Endothelial cell (in vitro differentiated cells): ENCODE measurements at regions not wholly inside any gene's neighbourhood (a gene's known extent, or its start where the extent isn't known, plus 50 kb on each side); places are given as distances from the start of the nearest gene placed in this dataset.

Experiments used
- DNase-seq: peaks from one replicate; pipeline ENCODE4 v3.0.0; 2021; ENCODE audit warnings: low spot score
- H3K27ac Mint-ChIP-seq: one replicate; pipeline ENCODE4 v1.8.0; 2021; ENCODE audit warnings: mixed read lengths, inconsistent platforms; ENCODE audit not compliant: unreplicated experiment
- H3K27me3 Mint-ChIP-seq: one replicate; pipeline ENCODE4 v1.8.0; 2021; ENCODE audit warnings: mild to moderate bottlenecking, moderate library complexity, mixed read lengths, inconsistent platforms; ENCODE audit not compliant: unreplicated experiment
- H3K36me3 Mint-ChIP-seq: one replicate; pipeline ENCODE4 v1.8.0; 2021; ENCODE audit warnings: mild to moderate bottlenecking, low read depth, mixed read lengths, inconsistent platforms; ENCODE audit not compliant: unreplicated experiment
- H3K4me1 Mint-ChIP-seq: one replicate; pipeline ENCODE4 v1.8.0; 2021; ENCODE audit warnings: mild to moderate bottlenecking, mixed read lengths, inconsistent platforms; ENCODE audit not compliant: unreplicated experiment
- H3K4me3 Mint-ChIP-seq: one replicate; pipeline ENCODE4 v1.8.0; 2021; ENCODE audit warnings: mild to moderate bottlenecking, mixed read lengths, inconsistent platforms; ENCODE audit not compliant: unreplicated experiment
- H3K9me3 Mint-ChIP-seq: one replicate; pipeline ENCODE4 v1.8.0; 2021; ENCODE audit warnings: mixed read lengths, inconsistent platforms; ENCODE audit not compliant: unreplicated experiment
- TF ChIP-seq, protein P1 (sequence below): fragments of 200-600 bp; sonication (generic); IDR thresholded peaks from one replicate; pipeline ENCODE4 v1.5.0; 2021; ENCODE audit warnings: antibody characterized with exemption; ENCODE audit not compliant: unreplicated experiment

DNA sequence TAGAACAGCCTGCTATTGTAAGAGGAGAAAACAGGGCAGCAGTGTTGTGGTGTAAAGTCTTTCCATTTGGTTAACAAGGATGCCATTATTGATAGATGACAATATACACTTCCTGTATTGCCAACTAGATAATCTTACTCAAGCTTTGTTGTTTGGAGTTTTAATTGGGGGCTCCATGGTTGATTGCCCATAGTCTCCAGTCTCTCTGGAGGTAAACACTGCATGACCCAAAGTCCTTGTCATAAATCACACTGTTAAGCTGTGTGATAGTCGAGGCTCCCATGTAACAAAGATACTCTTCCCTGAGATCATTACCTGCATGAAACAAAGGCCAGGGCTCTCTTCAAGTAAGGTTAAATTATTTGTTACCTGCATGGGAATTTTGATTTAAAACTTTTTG is 394.6 kb downstream of the C4orf33 start:
- no peak for DNase-seq

DNA sequence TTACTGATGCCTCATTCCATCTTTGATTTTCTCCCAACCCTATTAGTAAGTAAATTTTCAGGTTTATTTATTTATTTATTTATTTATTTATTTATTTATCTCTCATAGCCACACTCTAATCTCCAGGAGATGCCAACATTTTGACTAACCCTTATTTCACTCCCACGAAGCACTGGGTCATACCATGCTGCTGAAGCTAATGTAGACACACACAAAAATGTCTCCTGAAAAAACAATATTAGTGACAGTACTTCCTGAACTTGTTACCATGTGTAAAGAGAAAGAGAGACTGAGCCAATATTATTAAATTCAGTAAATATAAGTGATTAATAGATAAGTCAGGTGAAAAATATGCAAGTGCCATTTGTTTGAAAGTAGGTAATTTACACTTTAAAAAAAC is 402.7 kb downstream of the C4orf33 start:
- TF ChIP-seq, protein P1, sequence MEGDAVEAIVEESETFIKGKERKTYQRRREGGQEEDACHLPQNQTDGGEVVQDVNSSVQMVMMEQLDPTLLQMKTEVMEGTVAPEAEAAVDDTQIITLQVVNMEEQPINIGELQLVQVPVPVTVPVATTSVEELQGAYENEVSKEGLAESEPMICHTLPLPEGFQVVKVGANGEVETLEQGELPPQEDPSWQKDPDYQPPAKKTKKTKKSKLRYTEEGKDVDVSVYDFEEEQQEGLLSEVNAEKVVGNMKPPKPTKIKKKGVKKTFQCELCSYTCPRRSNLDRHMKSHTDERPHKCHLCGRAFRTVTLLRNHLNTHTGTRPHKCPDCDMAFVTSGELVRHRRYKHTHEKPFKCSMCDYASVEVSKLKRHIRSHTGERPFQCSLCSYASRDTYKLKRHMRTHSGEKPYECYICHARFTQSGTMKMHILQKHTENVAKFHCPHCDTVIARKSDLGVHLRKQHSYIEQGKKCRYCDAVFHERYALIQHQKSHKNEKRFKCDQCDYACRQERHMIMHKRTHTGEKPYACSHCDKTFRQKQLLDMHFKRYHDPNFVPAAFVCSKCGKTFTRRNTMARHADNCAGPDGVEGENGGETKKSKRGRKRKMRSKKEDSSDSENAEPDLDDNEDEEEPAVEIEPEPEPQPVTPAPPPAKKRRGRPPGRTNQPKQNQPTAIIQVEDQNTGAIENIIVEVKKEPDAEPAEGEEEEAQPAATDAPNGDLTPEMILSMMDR: no peak
- H3K36me3 Mint-ChIP-seq: no peaks in the 10 kb centered on the region
- no peak for DNase-seq
- H3K27me3 Mint-ChIP-seq: no peaks in the 10 kb centered on the region
- no peak overlapping the region for H3K27ac Mint-ChIP-seq
- H3K4me3 Mint-ChIP-seq: no peak overlapping the region
- no peaks in the 10 kb centered on the region for H3K9me3 Mint-ChIP-seq
- H3K4me1 Mint-ChIP-seq: peaks cover 14% of the 10 kb centered on the region

More for the DNA sequence above, 394.6 kb downstream of the C4orf33 start:
- H3K27ac Mint-ChIP-seq: no peak overlapping the region
- no peaks in the 10 kb centered on the region for H3K27me3 Mint-ChIP-seq
- TF ChIP-seq, protein P1: no peak
- H3K4me3 Mint-ChIP-seq: no peak overlapping the region
- peaks cover 8% of the 10 kb centered on the region for H3K4me1 Mint-ChIP-seq
- no peaks in the 10 kb centered on the region for H3K9me3 Mint-ChIP-seq
- no peaks in the 10 kb centered on the region for H3K36me3 Mint-ChIP-seq

DNA sequence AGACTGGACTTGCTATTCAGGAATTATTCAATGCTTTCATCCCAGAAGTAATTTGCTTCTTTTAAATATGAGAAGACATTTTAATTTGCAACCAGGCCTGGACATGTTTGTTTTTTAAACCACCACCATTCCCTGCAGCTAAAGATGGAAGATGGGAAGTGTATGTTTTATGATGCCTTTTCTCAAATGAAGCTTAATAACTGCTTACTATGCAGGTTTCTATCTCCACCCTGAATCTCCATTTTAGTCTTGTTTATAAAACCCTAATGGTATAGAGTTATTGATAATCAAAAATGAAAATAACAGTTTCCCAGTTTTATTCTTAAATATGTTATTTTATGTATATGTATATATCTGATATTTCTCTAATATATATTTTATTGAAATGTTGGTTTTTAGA is 418.9 kb downstream of the C4orf33 start:
- H3K27ac Mint-ChIP-seq: no peak overlapping the region
- DNase-seq: no peak
- H3K36me3 Mint-ChIP-seq: peaks cover 6% of the 10 kb centered on the region
- TF ChIP-seq, protein P1: no peak
- no peak overlapping the region for H3K4me3 Mint-ChIP-seq
- peaks cover 15% of the 10 kb centered on the region for H3K4me1 Mint-ChIP-seq
- no peaks in the 10 kb centered on the region for H3K9me3 Mint-ChIP-seq
- no peaks in the 10 kb centered on the region for H3K27me3 Mint-ChIP-seq

DNA sequence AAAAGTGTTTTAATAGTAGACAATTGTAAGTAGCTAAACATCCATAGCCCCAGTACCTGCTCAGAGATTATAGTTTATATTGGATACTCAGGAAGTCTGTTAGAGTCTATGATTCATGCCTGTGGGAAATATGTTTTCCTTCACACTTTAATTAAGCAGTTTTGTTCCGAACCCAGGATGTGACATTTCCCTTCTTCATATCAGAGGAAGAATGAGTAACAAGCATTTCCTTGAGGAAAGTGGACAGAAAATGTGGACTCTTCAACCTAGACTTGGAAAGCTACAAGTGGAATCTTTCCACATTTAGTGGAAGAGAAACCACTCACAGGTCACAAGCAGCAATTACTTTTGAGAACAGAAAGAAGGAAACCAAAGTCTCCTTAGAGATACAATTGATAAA is 419.4 kb downstream of the C4orf33 start:
- Mint-ChIP-seq H3K9me3 (no peaks in the 10 kb centered on the region), H3K4me3 (no peak overlapping the region), H3K36me3 (peaks cover 6% of the 10 kb centered on the region), H3K4me1 (peaks cover 15% of the 10 kb centered on the region), H3K27me3 (no peaks in the 10 kb centered on the region), H3K27ac (no peak overlapping the region)
- TF ChIP-seq, protein P1: no peak
- DNase-seq: no peak

DNA sequence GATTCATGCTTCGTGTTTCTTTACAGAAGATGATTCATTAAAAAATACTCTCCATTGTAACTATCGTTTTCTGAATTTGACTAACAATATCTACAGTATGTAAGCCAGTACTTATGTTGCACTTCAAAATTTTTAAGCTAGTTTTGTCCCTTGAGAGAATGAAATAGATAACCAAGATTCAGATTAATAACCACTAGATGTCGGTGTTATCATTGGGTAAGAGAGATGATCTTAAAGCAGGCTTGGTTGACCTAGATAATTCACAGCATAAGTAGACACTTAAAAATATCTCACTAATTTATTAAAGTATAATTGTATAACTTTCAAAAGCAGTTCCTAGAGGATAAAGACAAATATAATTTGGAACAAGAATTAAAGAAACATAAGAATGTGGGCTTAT is 430.9 kb downstream of the C4orf33 start:
- TF ChIP-seq, protein P1: no peak
- Mint-ChIP-seq H3K36me3 (no peaks in the 10 kb centered on the region), H3K27me3 (no peaks in the 10 kb centered on the region), H3K4me1 (peaks cover 16% of the 10 kb centered on the region), H3K9me3 (no peaks in the 10 kb centered on the region), H3K27ac (no peak overlapping the region), H3K4me3 (no peak overlapping the region)
- DNase-seq: no peak
